Vagina (tissue), 2 donors: ENCODE measurements at regions not wholly inside any gene's neighbourhood (a gene's known extent, or its start where the extent isn't known, plus 50 kb on each side); places are given as distances from the start of the nearest gene placed in this dataset.

Experiments
- DNase-seq, 2 donors: peaks; one replicate each; pipeline ENCODE4 v3.0.0-alpha.2; 2017; ENCODE audit errors: extremely low spot score in 2 of 2
- H3K27ac ChIP-seq: fragments of 200-600 bp; sonication (generic); one replicate; pipeline ENCODE4 v1.5.1; 2019
- H3K27me3 ChIP-seq: fragments of 200-600 bp; sonication (generic); one replicate; pipeline ENCODE4 v1.5.1; 2019
- H3K36me3 ChIP-seq, 2 donors: fragments of 200-600 bp; sonication (generic); one replicate each; pipeline ENCODE4 v1.5.1; 2017 to 2019
- H3K4me1 ChIP-seq: fragments of 200-600 bp; sonication (generic); one replicate; pipeline ENCODE4 v1.5.1; 2019
- H3K4me3 ChIP-seq, 2 donors: fragments of 200-600 bp; sonication (generic); 1 replicate in 1 of 2; 2 replicates in 1 of 2; pipeline ENCODE4 v1.5.1; 2016 to 2019
- H3K9me3 ChIP-seq: fragments of 200-600 bp; sonication (generic); one replicate; pipeline ENCODE4 v1.5.1; 2019
- CTCF ChIP-seq, 3 experiments: fragments of 450-650 bp in 2 of 3; fragments of 200-600 bp in 1 of 3; sonication (generic) in 1 of 3; IDR thresholded peaks; one replicate each; pipeline ENCODE4 v1.5.1; 2017 to 2019; ENCODE audit warnings: antibody characterized with exemption in 3 of 3, mild to moderate bottlenecking in 2 of 3, moderate library complexity in 2 of 3
- POLR2A ChIP-seq, 2 donors: fragments of 450-650 bp; IDR thresholded peaks; one replicate each; pipeline ENCODE4 v1.6.1; 2017; ENCODE audit warnings: antibody characterized with exemption in 2 of 2, mild to moderate bottlenecking in 2 of 2, moderate library complexity in 2 of 2
- POLR2AphosphoS5 ChIP-seq, 2 donors: sonication (generic); formaldehyde crosslinking; IDR thresholded peaks; one replicate each; pipeline ENCODE4 v1.9.0; 2017; ENCODE audit warnings: antibody characterized with exemption in 2 of 2, mild to moderate bottlenecking in 2 of 2, low read depth in 1 of 2; ENCODE audit not compliant: insufficient read depth in 1 of 2
- intact Hi-C: fragments of 100-400 bp; cut with DNase I; formaldehyde crosslinking; loops from one replicate; pipeline ENCODE4 v1.15.1; 2023

- H3K4me3 ChIP-seq: no peak overlapping the region
- H3K4me1 ChIP-seq: no peaks in the 10 kb centered on the region
- H3K9me3 ChIP-seq: no peaks in the 10 kb centered on the region
- TF ChIP-seq POLR2AphosphoS5 (IDR thresholded peaks at IDR 0.05; ENCODE audit: insufficient read depth in 1 of 2, low read depth in 1 of 2) (no peak), POLR2A (IDR thresholded peaks at IDR 0.05) (no peak), CTCF (IDR thresholded peaks at IDR 0.05) (no peak)
- H3K36me3 ChIP-seq: no peaks in the 10 kb centered on the region
- no peaks in the 10 kb centered on the region for H3K27me3 ChIP-seq
- intact Hi-C loops: no loop called here
- H3K27ac ChIP-seq: no peak overlapping the region
- no peak for DNase-seq
These were observed 191.3 kb downstream of the ALDH8A1 start for GRCh38 chr6:134758621-134759020.

- Histone ChIP-seq H3K36me3 (no peaks in the 10 kb centered on the region), H3K9me3 (no peaks in the 10 kb centered on the region), H3K27ac (no peak overlapping the region), H3K4me1 (no peaks in the 10 kb centered on the region), H3K4me3 (no peak overlapping the region), H3K27me3 (no peaks in the 10 kb centered on the region)
- TF ChIP-seq POLR2AphosphoS5 (IDR thresholded peaks at IDR 0.05; ENCODE audit: insufficient read depth in 1 of 2, low read depth in 1 of 2): no peak
- no peak for TF ChIP-seq POLR2A (IDR thresholded peaks at IDR 0.05)
- TF ChIP-seq CTCF (IDR thresholded peaks at IDR 0.05): no peak
- DNase-seq: no peak
- intact Hi-C loops: no loop called here
These were observed 192.0 kb downstream of the ALDH8A1 start for GRCh38 chr6:134757911-134758361.

GRCh38 chr6:134756374-134757025 is 193.4 kb downstream of the ALDH8A1 start:
- no peak overlapping the region for H3K27ac ChIP-seq
- H3K9me3 ChIP-seq: no peaks in the 10 kb centered on the region
- TF ChIP-seq POLR2A (IDR thresholded peaks at IDR 0.05) (no peak), POLR2AphosphoS5 (IDR thresholded peaks at IDR 0.05; ENCODE audit: insufficient read depth in 1 of 2, low read depth in 1 of 2) (no peak), CTCF (IDR thresholded peaks at IDR 0.05) (no peak)
- DNase-seq: no peak
- intact Hi-C loops: no loop called here
- H3K36me3 ChIP-seq: no peaks in the 10 kb centered on the region
- H3K27me3 ChIP-seq: no peaks in the 10 kb centered on the region
- H3K4me1 ChIP-seq: no peaks in the 10 kb centered on the region
- H3K4me3 ChIP-seq: no peak overlapping the region

- Histone ChIP-seq H3K27ac (no peak overlapping the region), H3K4me1 (no peaks in the 10 kb centered on the region), H3K9me3 (no peaks in the 10 kb centered on the region), H3K36me3 (no peaks in the 10 kb centered on the region), H3K4me3 (no peak overlapping the region), H3K27me3 (no peaks in the 10 kb centered on the region)
- intact Hi-C loops: no loop called here
- no peak for DNase-seq
- TF ChIP-seq CTCF (IDR thresholded peaks at IDR 0.05) (no peak), POLR2AphosphoS5 (IDR thresholded peaks at IDR 0.05; ENCODE audit: insufficient read depth in 1 of 2, low read depth in 1 of 2) (peak in 1 of 2 donors; percentile 8), POLR2A (IDR thresholded peaks at IDR 0.05) (no peak)
These were observed 195.7 kb downstream of the ALDH8A1 start for GRCh38 chr6:134754013-134754690.

- DNase-seq: no peak
- Histone ChIP-seq H3K27ac (no peak overlapping the region), H3K4me3 (no peak overlapping the region), H3K27me3 (no peaks in the 10 kb centered on the region), H3K36me3 (no peaks in the 10 kb centered on the region), H3K9me3 (no peaks in the 10 kb centered on the region), H3K4me1 (no peaks in the 10 kb centered on the region)
- TF ChIP-seq POLR2A (IDR thresholded peaks at IDR 0.05) (no peak), CTCF (IDR thresholded peaks at IDR 0.05) (no peak), POLR2AphosphoS5 (IDR thresholded peaks at IDR 0.05; ENCODE audit: insufficient read depth in 1 of 2, low read depth in 1 of 2) (no peak)
- intact Hi-C loops: no loop called here
These were observed 196.9 kb downstream of the ALDH8A1 start for GRCh38 chr6:134753001-134753400.
